ENCODE measurements at regions not wholly inside any gene's neighbourhood (a gene's known extent, or its start where the extent isn't known, plus 50 kb on each side); places are given as distances from the start of the nearest gene placed in this dataset.
A peak's percentile ranks its signal among the peaks of the same experiment; 100 is the strongest.

DNA sequence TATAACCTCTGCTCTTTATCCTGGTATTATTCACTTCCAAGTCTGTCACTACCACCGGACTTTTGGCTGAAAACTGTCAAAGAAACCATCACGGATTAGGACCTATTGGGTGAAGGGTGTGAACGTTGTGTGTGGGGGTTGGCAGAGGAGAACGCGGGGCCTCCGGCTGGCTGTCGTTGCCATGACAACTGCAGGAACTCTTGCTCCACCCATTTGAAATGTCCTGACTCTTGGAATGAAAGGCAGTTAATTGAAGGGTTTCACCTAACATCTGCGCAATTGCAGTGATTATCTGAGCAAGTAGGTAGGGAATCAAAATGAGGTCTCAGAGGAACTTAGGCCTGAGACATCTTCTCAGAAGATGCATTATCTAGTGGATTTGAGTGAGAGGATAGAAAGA lies 60.9 kb upstream of the CLMP start:
- DNase-seq (ENCODE audit: low read depth in 2 of 2), result no peak

- no peak for DNase-seq (ENCODE audit: low read depth in 2 of 2)
Measured at GRCh38 chr11:123254357-123254756, 59.3 kb upstream of the CLMP start.

DNA sequence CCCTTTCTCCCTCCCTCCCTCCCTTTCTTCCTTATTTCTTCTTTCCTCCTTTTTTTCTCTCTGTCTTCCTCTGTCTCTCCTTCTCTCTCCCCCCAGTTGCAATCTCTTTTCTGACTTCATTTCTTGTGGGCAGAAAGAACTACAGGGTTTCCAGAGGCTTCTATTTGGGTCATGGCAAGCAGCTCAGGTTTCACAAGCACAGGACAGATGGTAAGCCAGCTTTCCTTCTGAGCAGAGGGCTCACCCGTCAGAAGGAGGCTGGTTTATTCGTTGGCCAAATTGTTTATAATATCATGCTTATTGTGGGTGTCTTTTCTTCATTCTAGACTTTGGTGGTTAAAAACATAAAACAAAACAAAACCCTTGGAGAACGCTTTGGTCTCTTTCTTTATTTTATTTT lies 58.9 kb upstream of the CLMP start:
- no peak for DNase-seq (ENCODE audit: low read depth in 2 of 2)

DNA sequence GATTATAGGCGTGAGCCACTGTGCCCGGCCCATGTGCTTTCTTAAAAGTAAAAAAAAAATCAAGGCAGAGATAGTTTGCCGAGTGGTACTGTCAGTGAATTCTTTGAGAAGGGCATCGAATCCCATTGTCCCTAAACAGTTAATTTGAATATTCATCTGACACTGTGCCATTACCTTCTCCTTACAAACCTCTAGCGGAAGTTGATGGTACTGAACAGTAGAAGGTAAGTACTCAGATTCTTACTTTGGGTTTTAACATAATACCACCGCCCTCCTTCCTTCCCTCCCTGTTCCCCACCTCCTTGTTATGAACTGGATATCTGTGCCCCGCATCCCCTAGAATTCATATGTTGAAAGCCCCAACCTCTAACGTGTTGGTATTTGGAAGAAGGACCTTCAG lies 58.2 kb upstream of the CLMP start:
- DNase-seq (ENCODE audit: low read depth in 2 of 2), result no peak

GRCh38 chr11:123251657-123252344 lies 56.8 kb upstream of the CLMP start:
- no peak for DNase-seq (ENCODE audit: low read depth in 2 of 2)

- DNase-seq (ENCODE audit: low read depth in 2 of 2), result no peak
Measured at GRCh38 chr11:123250892-123251656, 56.0 kb upstream of the CLMP start.

DNA sequence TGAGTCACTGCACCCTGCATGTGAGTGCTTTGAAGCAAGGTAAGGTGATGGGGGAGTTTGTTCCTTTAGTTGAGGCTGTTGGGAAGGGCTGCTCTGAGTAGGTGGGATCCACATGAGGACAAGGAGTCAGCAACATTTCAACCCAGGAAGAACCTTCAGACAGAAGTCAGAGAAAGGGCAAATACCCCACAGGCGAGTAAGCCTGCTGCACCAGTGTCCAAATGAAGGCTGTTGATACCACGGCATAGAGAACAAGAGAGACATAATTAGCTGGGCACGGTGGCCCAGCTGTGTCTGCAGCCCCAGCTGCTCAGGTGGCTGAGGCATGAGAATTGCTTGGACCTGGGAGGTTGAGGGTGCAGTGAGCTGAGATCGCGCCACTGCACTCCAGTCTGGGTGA lies 54.3 kb upstream of the CLMP start:
- DNase-seq (ENCODE audit: low read depth in 2 of 2), result no peak

- no peak for DNase-seq (ENCODE audit: low read depth in 2 of 2)
Measured at GRCh38 chr11:123247813-123248379, 52.8 kb upstream of the CLMP start.

GRCh38 chr11:123247496-123247799 lies 52.4 kb upstream of the CLMP start:
- DNase-seq (ENCODE audit: low read depth in 2 of 2), result no peak

DNA sequence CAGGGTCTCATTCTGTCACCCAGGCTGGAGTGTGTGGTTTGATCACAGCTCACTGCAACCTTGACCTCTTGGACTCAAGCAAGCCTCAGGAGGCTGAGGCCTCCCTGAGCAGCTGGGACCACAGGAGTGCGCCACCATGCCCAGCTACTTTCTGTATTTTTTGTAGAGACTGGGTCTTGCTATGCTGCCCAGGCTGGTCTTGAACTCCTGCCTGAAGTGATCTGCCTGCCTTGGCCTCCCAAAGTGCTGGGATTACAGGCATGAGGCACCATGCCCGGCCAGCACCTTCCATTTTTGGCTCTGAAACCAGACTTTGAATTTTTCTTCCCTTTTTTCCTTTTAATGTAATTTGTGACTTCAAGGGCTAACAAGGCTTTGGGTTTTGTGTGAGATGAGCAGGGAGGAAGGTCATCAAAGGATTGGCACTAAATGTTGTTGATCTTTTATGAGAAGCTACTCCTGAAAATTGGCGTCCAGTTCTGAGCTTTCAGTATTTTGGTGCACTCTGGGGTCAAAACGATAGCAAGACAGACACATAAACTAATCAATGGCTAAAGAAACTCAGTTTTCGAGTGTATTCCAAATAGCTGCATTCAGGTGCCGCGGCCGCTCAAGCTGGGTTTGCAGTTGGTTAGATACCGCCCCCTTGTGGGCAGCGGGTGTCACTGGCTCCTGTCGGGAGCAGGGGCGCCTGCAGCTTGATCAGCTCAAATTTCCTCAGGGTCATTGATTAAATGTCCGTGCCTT lies 51.9 kb upstream of the CLMP start:
- DNase-seq (ENCODE audit: low read depth in 2 of 2), result peak; percentile 69 to 78

- no peak for DNase-seq (ENCODE audit: low read depth in 2 of 2)
Measured at GRCh38 chr11:123245567-123245966, 50.5 kb upstream of the CLMP start.

Measured in stimulated activated CD4-positive, alpha-beta T cell treated with anti-CD3 and anti-CD28 coated beads, Interleukin-1b, Interleukin-23, amount 100 ng/mL, for 4 hours (primary cell).